Natural killer cell (primary cell): ENCODE measurements at regions not wholly inside any gene's neighbourhood (a gene's known extent, or its start where the extent isn't known, plus 50 kb on each side); places are given as distances from the start of the nearest gene placed in this dataset.
"Not testable (repeated sequence)": the region's sequence is repeated elsewhere in the genome, so short reads cannot be mapped to it uniquely, and the experiment has no call there.

Source experiments
- ATAC-seq, 3 donors: fragments of 150-1000 bp in 2 of 3; fragments of 200-7000 bp in 1 of 3; cut with Tn5 transposase; 1 replicate in 1 of 3; 2 replicates in 2 of 3; pipeline ENCODE4 v1.10.0; 2021; ENCODE audit warnings: mild to moderate bottlenecking in 2 of 3, moderate library complexity in 2 of 3
- DNase-seq, 2 donors: peaks; one replicate each; pipeline versions ENCODE4 v3.0.0 to v3.0.0-alpha.2; 2013 to 2021; ENCODE audit warnings: mixed read lengths in 1 of 2
- H3K27ac ChIP-seq: one replicate; pipeline ENCODE4 v1.5.1; 2013; ENCODE audit warnings: mild to moderate bottlenecking, low read length
- H3K27me3 ChIP-seq: one replicate; pipeline ENCODE4 v1.6.1; 2013; ENCODE audit warnings: low read length; ENCODE audit not compliant: control insufficient read depth, insufficient read depth
- H3K36me3 ChIP-seq: one replicate; pipeline ENCODE4 v1.6.1; 2013; ENCODE audit warnings: low read length; ENCODE audit not compliant: control insufficient read depth, insufficient read depth
- H3K4me1 ChIP-seq: one replicate; pipeline ENCODE4 v1.6.1; 2013; ENCODE audit warnings: low read length; ENCODE audit not compliant: control insufficient read depth, insufficient read depth
- H3K4me3 ChIP-seq: one replicate; pipeline ENCODE4 v1.5.1; 2013; ENCODE audit warnings: low read length
- H3K9me3 ChIP-seq: one replicate; pipeline ENCODE4 v1.6.1; 2013; ENCODE audit warnings: low read length; ENCODE audit not compliant: control insufficient read depth, insufficient read depth
- H3K27ac Mint-ChIP-seq, 2 donors: one replicate each; pipeline ENCODE4 v1.8.0; 2022; ENCODE audit warnings: mild to moderate bottlenecking in 2 of 2, mixed read lengths in 2 of 2, moderate library complexity in 1 of 2
- H3K27me3 Mint-ChIP-seq, 2 donors: one replicate each; pipeline ENCODE4 v1.8.0; 2022; ENCODE audit warnings: low read depth in 2 of 2, mixed read lengths in 2 of 2
- H3K36me3 Mint-ChIP-seq: one replicate; pipeline ENCODE4 v1.8.0; 2022; ENCODE audit warnings: mixed read lengths
- H3K4me1 Mint-ChIP-seq, 2 donors: one replicate each; pipeline ENCODE4 v1.8.0; 2022; ENCODE audit warnings: mixed read lengths in 2 of 2
- H3K4me3 Mint-ChIP-seq: one replicate; pipeline ENCODE4 v1.8.0; 2022; ENCODE audit warnings: mild to moderate bottlenecking, moderate library complexity, mixed read lengths
- H3K9me3 Mint-ChIP-seq, 2 donors: one replicate each; pipeline ENCODE4 v1.8.0; 2022; ENCODE audit warnings: mixed read lengths in 2 of 2
- WGBS: methylation state at CpG from one replicate; pipeline ENCODE4 v1.1.7; 2013; ENCODE audit warnings: missing lambda C conversion rate; ENCODE audit not compliant: insufficient coverage; 5-methylcytosine and 5-hydroxymethylcytosine counted together
- intact Hi-C: fragments of 100-400 bp; cut with micrococcal nuclease; formaldehyde crosslinking; loops from one replicate; pipeline ENCODE4 v1.14.2; 2022

DNA sequence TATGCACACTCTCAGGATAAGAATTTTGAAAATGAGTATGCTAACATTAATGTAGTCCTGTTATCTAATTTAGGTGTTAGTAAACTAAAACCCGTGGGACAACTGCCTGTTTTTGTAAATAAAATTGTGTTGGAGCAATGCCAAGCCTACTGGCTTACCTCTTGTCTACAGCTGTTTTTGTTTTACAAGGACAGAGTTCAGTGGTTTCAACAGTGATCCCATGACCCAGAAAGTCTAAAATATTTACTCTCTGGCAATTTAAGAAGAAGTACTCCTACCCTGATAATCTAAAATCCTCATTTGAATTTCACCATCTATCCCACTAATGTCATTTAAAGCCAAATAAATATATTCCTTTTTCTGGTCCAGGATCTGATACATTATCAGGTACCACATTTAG is 132.9 kb downstream of the SPIN4 start:
- H3K27me3 Mint-ChIP-seq, H3K4me1 ChIP-seq, H3K9me3 ChIP-seq, H3K36me3 Mint-ChIP-seq, DNase-seq, H3K4me1 Mint-ChIP-seq, intact Hi-C loops, H3K27me3 ChIP-seq, H3K4me3 Mint-ChIP-seq, H3K4me3 ChIP-seq, H3K9me3 Mint-ChIP-seq, ATAC-seq, H3K36me3 ChIP-seq, H3K27ac Mint-ChIP-seq, H3K27ac ChIP-seq: not testable (repeated sequence)
- WGBS = no CpG with 5 or more reads among the region's 1 CpG

DNA sequence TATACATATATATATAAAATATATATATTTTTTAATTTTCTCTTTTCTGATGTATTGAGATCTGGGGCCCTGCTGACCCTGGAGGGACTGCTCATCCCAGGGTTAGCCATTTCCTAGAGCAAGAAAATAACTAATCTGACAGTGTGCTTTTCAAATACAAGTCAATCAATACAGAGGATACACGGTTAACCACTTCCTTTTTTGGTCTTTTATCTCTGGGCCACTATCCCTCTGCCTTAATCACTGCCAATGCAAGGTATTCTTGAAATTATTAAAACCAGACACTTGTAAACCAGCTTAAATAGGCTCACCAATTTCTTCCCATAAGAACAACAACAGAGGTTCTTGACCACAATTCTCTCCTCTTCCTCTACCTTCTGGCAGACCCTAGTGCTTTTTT is 133.6 kb downstream of the SPIN4 start:
- H3K4me1 ChIP-seq, H3K4me3 ChIP-seq, H3K9me3 Mint-ChIP-seq, DNase-seq, H3K9me3 ChIP-seq, H3K27me3 Mint-ChIP-seq, H3K4me1 Mint-ChIP-seq, ATAC-seq, H3K27me3 ChIP-seq, H3K4me3 Mint-ChIP-seq, H3K27ac ChIP-seq, H3K36me3 Mint-ChIP-seq, H3K36me3 ChIP-seq, H3K27ac Mint-ChIP-seq, intact Hi-C loops: not testable (repeated sequence)
- no CpG with 5 or more reads among the region's 1 CpG for WGBS

DNA sequence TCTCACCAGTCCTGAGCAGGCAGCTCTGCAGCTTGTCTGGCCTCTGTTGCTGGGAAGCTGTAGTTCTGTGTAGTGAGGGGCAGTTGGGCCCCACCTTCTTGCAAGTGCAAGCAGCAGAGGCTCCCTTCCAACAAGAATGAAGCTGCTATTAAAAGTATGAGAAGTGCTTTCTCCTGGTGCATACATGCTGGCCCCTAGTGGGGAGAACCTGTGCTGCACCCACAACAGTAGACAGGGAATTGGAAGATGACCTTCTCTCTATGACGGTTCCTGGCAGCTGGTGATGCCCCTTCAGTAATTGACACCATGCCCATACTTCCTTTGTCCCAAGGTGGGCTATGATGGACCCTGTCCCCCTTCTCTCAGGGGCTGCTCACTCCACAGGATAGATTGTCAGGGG is 141.5 kb downstream of the SPIN4 start:
- H3K9me3 ChIP-seq, H3K36me3 ChIP-seq, intact Hi-C loops, DNase-seq, H3K27me3 Mint-ChIP-seq, H3K9me3 Mint-ChIP-seq, H3K4me1 Mint-ChIP-seq, H3K27me3 ChIP-seq, H3K4me1 ChIP-seq, H3K27ac Mint-ChIP-seq, H3K4me3 Mint-ChIP-seq, H3K4me3 ChIP-seq, H3K36me3 Mint-ChIP-seq, H3K27ac ChIP-seq: not testable (repeated sequence)
- peak in 1 of 3 donors; percentile 47 for ATAC-seq
- WGBS = no CpG with 5 or more reads among the region's 1 CpG

DNA sequence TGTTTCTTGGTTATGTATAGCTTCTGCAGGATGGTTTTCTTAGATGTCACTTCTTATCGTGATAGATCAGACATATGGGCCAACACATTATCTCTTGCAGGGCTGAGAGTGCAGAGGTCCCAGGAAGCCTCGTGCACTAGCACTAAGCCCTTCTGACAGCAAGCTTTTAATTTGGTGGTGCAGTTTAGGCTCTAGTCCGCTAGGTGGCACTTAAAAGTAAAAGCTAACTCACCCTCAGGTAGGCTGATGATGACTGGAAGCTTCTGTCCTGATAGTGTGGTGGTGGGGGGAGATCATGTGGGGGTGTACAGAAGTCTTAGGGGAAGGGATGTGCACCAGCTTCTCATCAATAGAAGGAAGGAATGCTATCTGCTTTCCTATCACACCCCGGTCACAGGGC is 142.0 kb downstream of the SPIN4 start:
- H3K4me1 Mint-ChIP-seq, H3K27ac ChIP-seq, H3K36me3 Mint-ChIP-seq, H3K27ac Mint-ChIP-seq, H3K9me3 ChIP-seq, H3K4me3 Mint-ChIP-seq, H3K9me3 Mint-ChIP-seq, intact Hi-C loops, H3K4me1 ChIP-seq, H3K4me3 ChIP-seq, H3K27me3 ChIP-seq, H3K27me3 Mint-ChIP-seq, H3K36me3 ChIP-seq, DNase-seq: not testable (repeated sequence)
- WGBS = no CpG with 5 or more reads among the region's 4 CpGs
- peak in 1 of 3 donors; percentile 45 for ATAC-seq

DNA sequence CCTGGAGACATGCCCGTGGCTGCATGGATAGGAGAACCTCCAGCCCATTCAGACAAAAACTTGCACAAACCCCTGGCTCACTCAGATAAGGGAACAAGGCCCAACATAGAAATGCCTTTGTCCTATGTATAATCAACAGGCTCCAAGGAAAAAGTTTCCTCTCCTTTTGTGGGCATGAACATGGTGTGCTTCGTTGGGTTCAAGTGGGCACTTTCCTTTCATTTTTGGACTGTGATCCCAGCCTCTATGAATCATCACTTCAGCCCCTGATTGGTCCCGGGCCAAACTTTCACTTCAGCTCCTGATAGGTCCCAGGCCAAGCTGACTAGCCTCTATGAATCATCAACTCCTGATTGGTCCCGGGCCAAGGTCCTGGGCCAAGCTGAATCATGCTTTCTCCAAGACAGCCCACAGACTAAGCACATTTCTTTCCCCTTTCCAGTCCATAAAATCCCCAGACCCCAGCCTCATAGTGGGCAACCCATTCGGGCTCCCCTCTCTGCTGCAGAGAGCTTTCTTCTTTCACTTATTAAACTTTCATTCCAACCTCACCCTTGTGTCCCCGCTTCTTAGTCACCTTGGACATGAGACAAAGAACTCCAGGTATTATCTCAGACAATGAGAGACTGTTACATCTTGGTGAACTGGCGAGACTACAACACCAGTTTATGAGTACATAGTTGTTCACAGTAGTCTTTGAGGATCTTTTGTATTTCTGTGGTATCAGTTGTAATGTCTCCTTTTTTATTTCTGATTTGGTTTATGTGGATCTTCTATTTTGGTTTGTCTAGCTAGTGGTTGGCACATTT is 146.7 kb downstream of the SPIN4 start:
- ATAC-seq, H3K4me3 ChIP-seq, H3K27me3 Mint-ChIP-seq, DNase-seq, H3K36me3 ChIP-seq, intact Hi-C loops, H3K4me1 ChIP-seq, H3K9me3 ChIP-seq, H3K27ac Mint-ChIP-seq, H3K9me3 Mint-ChIP-seq, H3K4me3 Mint-ChIP-seq, H3K4me1 Mint-ChIP-seq, H3K27me3 ChIP-seq, H3K27ac ChIP-seq, H3K36me3 Mint-ChIP-seq: not testable (repeated sequence)
- no CpG with 5 or more reads among the region's 7 CpGs for WGBS

DNA sequence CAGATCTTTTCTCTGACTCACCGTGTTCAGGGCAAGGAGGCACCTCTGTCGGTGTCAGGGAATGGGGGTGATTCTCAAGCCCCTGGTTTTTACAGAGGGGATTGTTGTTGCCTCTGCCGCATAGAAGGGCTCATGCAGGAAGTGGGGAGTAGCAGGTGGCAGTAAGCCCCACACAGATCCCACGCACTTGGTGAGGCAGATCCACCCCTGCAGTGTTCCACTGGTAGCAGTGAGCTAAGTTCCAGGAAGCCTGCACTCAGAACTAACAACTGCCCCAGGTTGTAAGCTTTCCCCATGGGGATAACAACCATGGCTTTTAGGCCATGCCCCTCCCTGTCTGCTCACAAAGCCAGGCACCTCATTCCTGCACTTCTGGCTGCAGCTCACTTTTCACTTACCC is 149.1 kb downstream of the SPIN4 start:
- H3K4me1 Mint-ChIP-seq, H3K36me3 Mint-ChIP-seq, H3K27me3 ChIP-seq, DNase-seq, ATAC-seq, H3K36me3 ChIP-seq, H3K4me3 ChIP-seq, H3K27ac ChIP-seq, H3K9me3 Mint-ChIP-seq, H3K4me1 ChIP-seq, H3K27me3 Mint-ChIP-seq, H3K27ac Mint-ChIP-seq, H3K9me3 ChIP-seq, intact Hi-C loops, H3K4me3 Mint-ChIP-seq: not testable (repeated sequence)
- no CpG with 5 or more reads among the region's 4 CpGs for WGBS

DNA sequence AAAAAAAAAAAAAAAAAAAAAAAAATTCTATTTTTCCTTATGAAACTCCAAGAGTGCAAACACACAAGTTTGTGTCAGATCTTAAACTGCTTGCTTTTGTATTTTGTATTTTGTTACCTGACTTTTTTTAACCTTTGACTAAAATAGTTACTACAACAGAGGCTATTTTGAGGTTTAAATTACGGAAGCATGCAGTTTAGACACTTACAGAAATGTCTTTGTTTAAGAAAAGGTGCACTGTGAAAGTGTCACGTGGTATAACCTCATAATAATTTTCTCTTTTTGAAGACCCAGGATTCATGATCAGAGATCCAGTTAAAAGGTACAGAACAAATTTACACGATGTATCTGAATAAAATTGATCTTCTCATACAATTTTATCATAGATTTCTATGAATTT is 152.4 kb downstream of the SPIN4 start:
- H3K4me3 ChIP-seq, H3K27ac Mint-ChIP-seq, ATAC-seq, intact Hi-C loops, H3K27me3 ChIP-seq, H3K9me3 ChIP-seq, H3K4me1 Mint-ChIP-seq, H3K36me3 Mint-ChIP-seq, H3K4me3 Mint-ChIP-seq, DNase-seq, H3K4me1 ChIP-seq, H3K27ac ChIP-seq, H3K36me3 ChIP-seq, H3K27me3 Mint-ChIP-seq, H3K9me3 Mint-ChIP-seq: not testable (repeated sequence)
- no CpG with 5 or more reads among the region's 3 CpGs for WGBS

DNA sequence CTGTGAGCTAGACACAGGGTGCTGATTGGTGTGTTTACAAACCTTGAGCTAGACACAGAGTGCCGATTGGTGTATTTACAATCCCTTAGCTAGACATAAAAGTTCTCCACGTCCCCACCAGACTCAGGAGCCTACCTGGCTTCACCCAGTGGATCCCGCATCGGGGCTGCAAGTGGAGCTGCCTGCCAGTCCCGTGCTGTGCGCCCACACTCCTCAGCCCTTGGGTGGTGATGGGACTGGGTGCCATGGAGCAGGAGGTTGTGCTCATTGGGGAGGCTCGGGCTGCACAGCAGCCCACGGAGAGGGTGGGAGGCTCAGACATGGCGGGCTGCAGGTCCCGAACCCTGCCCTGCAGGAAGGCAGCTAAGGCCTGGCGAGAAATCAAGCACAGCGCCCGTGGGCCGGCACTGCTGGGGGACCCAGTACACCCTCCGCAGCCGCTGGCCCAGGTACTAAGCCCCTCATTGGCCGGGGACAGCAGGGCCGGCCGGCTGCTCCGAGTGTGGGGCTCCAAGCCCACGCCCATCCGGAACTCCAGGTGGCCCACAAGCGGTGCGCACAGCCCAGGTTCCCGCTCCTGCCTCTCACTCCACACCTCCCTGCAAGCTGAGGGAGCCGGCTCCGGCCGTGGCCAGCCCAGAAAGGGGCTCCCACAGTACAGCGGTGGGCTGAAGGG is 158.6 kb downstream of the SPIN4 start:
- H3K9me3 ChIP-seq, H3K9me3 Mint-ChIP-seq, H3K27me3 Mint-ChIP-seq, H3K27ac ChIP-seq, H3K4me1 Mint-ChIP-seq, intact Hi-C loops, H3K4me3 Mint-ChIP-seq, H3K36me3 ChIP-seq, H3K4me1 ChIP-seq, H3K27ac Mint-ChIP-seq, ATAC-seq, H3K4me3 ChIP-seq, H3K36me3 Mint-ChIP-seq, H3K27me3 ChIP-seq, DNase-seq: not testable (repeated sequence)
- 96% methylated on average over 27 of the region's 29 CpGs for WGBS
